Transverse colon (tissue), 4 donors: ENCODE measurements at regions not wholly inside any gene's neighbourhood (a gene's known extent, or its start where the extent isn't known, plus 50 kb on each side); places are given as distances from the start of the nearest gene placed in this dataset.

Experiments used
- DNase-seq: peaks from one replicate; pipeline ENCODE4 v3.0.0-alpha.2; 2019
- H3K27ac ChIP-seq, 4 donors: fragments of 200-600 bp; sonication (generic); 2 replicates each; pipeline ENCODE4 v1.5.1; 2016 to 2018; ENCODE audit warnings: inconsistent platforms in 4 of 4
- H3K27me3 ChIP-seq: fragments of 200-600 bp; sonication (generic); 2 replicates; pipeline ENCODE4 v1.5.1; 2017; ENCODE audit warnings: inconsistent platforms
- H3K36me3 ChIP-seq, 4 donors: fragments of 200-600 bp; sonication (generic); 2 replicates each; pipeline ENCODE4 v1.5.1; 2017 to 2019; ENCODE audit warnings: inconsistent platforms in 4 of 4
- H3K4me1 ChIP-seq, 4 donors: fragments of 200-600 bp; sonication (generic); 2 replicates each; pipeline ENCODE4 v1.5.1; 2017 to 2020; ENCODE audit warnings: inconsistent platforms in 4 of 4
- H3K4me3 ChIP-seq, 4 donors: fragments of 200-600 bp; sonication (generic); 1 replicate in 1 of 4; 2 replicates in 3 of 4; pipeline versions ENCODE4 v1.5.1 to v1.6.1; 2017 to 2019; ENCODE audit warnings: inconsistent platforms in 4 of 4
- H3K9me3 ChIP-seq, 2 donors: fragments of 200-600 bp; sonication (generic); 2 replicates each; pipeline ENCODE4 v1.5.1; 2017 to 2019; ENCODE audit warnings: inconsistent platforms in 2 of 2
- CTCF ChIP-seq, 5 experiments: fragments of 200-600 bp in 3 of 5; fragments of 450-650 bp in 2 of 5; sonication (generic) in 3 of 5; IDR thresholded peaks; 1 replicate in 2 of 5; 2 replicates in 3 of 5; pipeline ENCODE4 v1.5.1; 2016 to 2017; ENCODE audit warnings: antibody characterized with exemption in 5 of 5, inconsistent platforms in 3 of 5, mild to moderate bottlenecking in 2 of 5, moderate library complexity in 1 of 5
- EP300 ChIP-seq: sonication (generic); formaldehyde crosslinking; IDR thresholded peaks from one replicate; pipeline ENCODE4 v1.6.1; 2017; ENCODE audit warnings: antibody characterized with exemption, low read depth
- POLR2A ChIP-seq: fragments of 450-650 bp; IDR thresholded peaks from one replicate; pipeline ENCODE4 v1.6.1; 2016; ENCODE audit warnings: antibody characterized with exemption, mild to moderate bottlenecking, moderate library complexity
- POLR2AphosphoS5 ChIP-seq, 3 donors: sonication (generic); formaldehyde crosslinking; IDR thresholded peaks; one replicate each; pipeline ENCODE4 v1.6.1; 2016; ENCODE audit warnings: antibody characterized with exemption in 3 of 3
- WGBS, 2 donors: methylation state at CpG; one replicate each; pipeline ENCODE4 v1.1.5; 2018; ENCODE audit warnings: low coverage in 1 of 2; 5-methylcytosine and 5-hydroxymethylcytosine counted together
- in situ Hi-C, 4 donors: fragments of 200-750 bp; cut with MboI; loops; one replicate each; pipeline versions ENCODE4 v1.15.0 to v1.15.1; 2017; ENCODE audit warnings: low sequenced_read_pairs in 3 of 4, low pct_ligation_motif_present in 1 of 4, low pct_unique_long_range_greater_than_20kb in 1 of 4
- intact Hi-C: fragments of 100-400 bp; cut with DNase I; formaldehyde crosslinking; loops from one replicate; pipeline ENCODE4 v1.15.1; 2023; ENCODE audit warnings: low total_unique reads

GRCh38 chr1:59193443-59194093 lies 103.3 kb upstream of the FGGY start:
- Histone ChIP-seq H3K4me1 (peaks cover 0 to 5% (median 2%) of the 10 kb centered on the region in 4 donors), H3K27me3 (no peaks in the 10 kb centered on the region), H3K4me3 (no peak overlapping the region), H3K36me3 (no peaks in the 10 kb centered on the region), H3K27ac (no peak overlapping the region), H3K9me3 (no peaks in the 10 kb centered on the region)
- intact Hi-C loops, result no loop called here
- peak; percentile 35 for DNase-seq
- 50 to 55% methylated on average over 4 of the region's 4 CpGs for WGBS, 2 donors
- in situ Hi-C loops, result no loop called here
- TF ChIP-seq POLR2AphosphoS5 (IDR thresholded peaks at IDR 0.05) (peak; percentile 18 to 57 (median 38)), CTCF (IDR thresholded peaks at IDR 0.05) (no peak), EP300 (no peak)

GRCh38 chr1:59194621-59195020 lies 102.3 kb upstream of the FGGY start:
- TF ChIP-seq CTCF (IDR thresholded peaks at IDR 0.05), result no peak
- no peak for TF ChIP-seq POLR2A
- no peak for TF ChIP-seq POLR2AphosphoS5 (IDR thresholded peaks at IDR 0.05)
- no peak for TF ChIP-seq EP300
- in situ Hi-C loops, result no loop called here
- Histone ChIP-seq H3K27me3 (no peaks in the 10 kb centered on the region), H3K4me3 (no peak overlapping the region), H3K9me3 (no peaks in the 10 kb centered on the region), H3K27ac (no peak overlapping the region), H3K4me1 (peaks cover 0 to 9% (median 2%) of the 10 kb centered on the region in 4 donors), H3K36me3 (no peaks in the 10 kb centered on the region)
- intact Hi-C loops, result no loop called here
- 90 to 94% methylated on average over 2 of the region's 2 CpGs for WGBS, 2 donors
- no peak for DNase-seq

GRCh38 chr1:59195151-59195550 lies 101.7 kb upstream of the FGGY start:
- H3K4me1 ChIP-seq, result peaks cover 0 to 13% (median 2%) of the 10 kb centered on the region in 4 donors
- H3K27me3 ChIP-seq, result no peaks in the 10 kb centered on the region
- TF ChIP-seq CTCF (IDR thresholded peaks at IDR 0.05), result no peak
- no peak for TF ChIP-seq POLR2AphosphoS5 (IDR thresholded peaks at IDR 0.05)
- no peak for TF ChIP-seq POLR2A
- no peak for TF ChIP-seq EP300
- in situ Hi-C loops, result no loop called here
- H3K36me3 ChIP-seq, result no peaks in the 10 kb centered on the region
- no peak for DNase-seq
- intact Hi-C loops, result no loop called here
- 77% methylated on average over 1 of the region's 1 CpG; no CpG with 5 or more reads in 1 of the 2 donors for WGBS, 2 donors
- no peak overlapping the region for H3K27ac ChIP-seq
- no peak overlapping the region for H3K4me3 ChIP-seq
- no peaks in the 10 kb centered on the region for H3K9me3 ChIP-seq

- intact Hi-C loops, result no loop called here
- Histone ChIP-seq H3K27ac (no peak overlapping the region), H3K4me3 (no peak overlapping the region), H3K36me3 (no peaks in the 10 kb centered on the region), H3K9me3 (no peaks in the 10 kb centered on the region), H3K4me1 (peaks cover 0 to 15% (median 3%) of the 10 kb centered on the region in 4 donors), H3K27me3 (no peaks in the 10 kb centered on the region)
- WGBS, 2 donors, result 42% methylated on average over 4 of the region's 4 CpGs; no CpG with 5 or more reads in 1 of the 2 donors
- TF ChIP-seq CTCF (IDR thresholded peaks at IDR 0.05), result no peak
- TF ChIP-seq EP300, result no peak
- TF ChIP-seq POLR2A, result no peak
- TF ChIP-seq POLR2AphosphoS5 (IDR thresholded peaks at IDR 0.05), result no peak
- in situ Hi-C loops, result no loop called here
- DNase-seq, result no peak
These were observed 98.3 kb upstream of the FGGY start for GRCh38 chr1:59198564-59198963.
